Erythroblast (primary cell): ENCODE measurements at regions not wholly inside any gene's neighbourhood (a gene's known extent, or its start where the extent isn't known, plus 50 kb on each side); places are given as distances from the start of the nearest gene placed in this dataset.

Experiments used
- DNase-seq, 2 experiments: peaks; one replicate each; lab custom pipeline; 2025; lab: John Stamatoyannopoulos, UW
- GATA1 ChIP-seq: IDR thresholded peaks from 2 replicates; pipeline ENCODE4 v1.6.1; 2011; ENCODE audit warnings: low read depth, mild to moderate bottlenecking, control low read depth, low read length, moderate library complexity
- POLR2A ChIP-seq: IDR thresholded peaks from 2 replicates; pipeline ENCODE4 v1.6.1; 2011; ENCODE audit warnings: mild to moderate bottlenecking, low read length

- DNase-seq = no peak
- no peak for TF ChIP-seq POLR2A
- TF ChIP-seq GATA1 = no peak
These were observed 669.0 kb downstream of the ZNF674 start for GRCh38 chrX:45876206-45876605.

GRCh38 chrX:45873781-45874180 is 671.4 kb downstream of the ZNF674 start:
- DNase-seq = no peak
- TF ChIP-seq GATA1 (no peak), POLR2A (no peak)

GRCh38 chrX:45872480-45872879 is 671.8 kb upstream of the DIPK2B start:
- TF ChIP-seq POLR2A = no peak
- TF ChIP-seq GATA1 = no peak
- no peak for DNase-seq

- TF ChIP-seq GATA1 (no peak), POLR2A (no peak)
- DNase-seq = no peak
These were observed 667.7 kb upstream of the DIPK2B start for GRCh38 chrX:45868425-45868824.

DNA sequence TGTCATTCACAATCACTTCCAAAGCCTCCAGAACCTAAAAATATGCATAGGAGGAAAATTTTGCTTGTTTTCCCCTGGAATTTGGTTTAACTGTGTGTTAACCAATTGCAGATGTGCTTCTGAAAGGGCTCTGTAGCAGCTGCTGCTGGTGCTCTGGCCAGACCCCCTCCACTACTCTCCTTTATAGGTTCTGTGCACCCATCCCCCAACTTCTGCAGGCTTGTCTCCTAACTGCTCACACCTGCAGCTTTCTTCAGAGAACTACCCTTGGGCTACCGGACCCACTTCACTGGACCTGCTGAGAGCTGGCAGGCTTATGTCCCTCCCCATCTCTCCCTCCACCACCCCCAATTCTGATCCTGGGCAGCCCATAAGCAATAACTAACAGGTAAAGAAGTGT is 662.1 kb upstream of the DIPK2B start:
- no peak for DNase-seq
- TF ChIP-seq GATA1 (no peak), POLR2A (no peak)

DNA sequence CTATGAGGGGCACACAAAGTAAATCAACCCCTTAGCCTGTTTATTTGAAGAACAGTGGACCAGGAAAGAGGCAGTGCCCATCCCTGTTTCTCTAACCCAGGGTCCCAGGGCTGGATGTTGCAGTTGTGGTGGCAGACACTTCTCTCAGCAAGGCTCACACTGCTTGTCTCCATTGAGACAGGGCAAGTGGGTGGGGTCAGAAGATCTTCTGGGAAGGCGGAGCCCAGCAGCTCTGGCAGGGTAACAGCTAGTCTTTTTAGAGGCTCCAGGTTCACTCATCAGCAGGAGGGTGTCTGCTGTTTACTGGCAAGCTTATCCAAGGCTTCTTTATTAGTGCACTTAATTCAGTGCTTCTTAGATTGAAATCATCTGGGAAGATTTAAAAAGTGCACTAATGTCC is 659.8 kb upstream of the DIPK2B start:
- TF ChIP-seq GATA1 = no peak
- TF ChIP-seq POLR2A = no peak
- no peak for DNase-seq

- DNase-seq = no peak
- TF ChIP-seq POLR2A = no peak
- no peak for TF ChIP-seq GATA1
These were observed 658.7 kb upstream of the DIPK2B start for GRCh38 chrX:45859407-45859806.

- TF ChIP-seq GATA1 = no peak
- TF ChIP-seq POLR2A = no peak
- DNase-seq = no peak
These were observed 652.2 kb upstream of the DIPK2B start for GRCh38 chrX:45852884-45853283.

GRCh38 chrX:45851434-45851991 is 650.8 kb upstream of the DIPK2B start:
- TF ChIP-seq GATA1 (no peak), POLR2A (no peak)

GRCh38 chrX:45850775-45851433 is 650.2 kb upstream of the DIPK2B start:
- TF ChIP-seq GATA1 = no peak
- TF ChIP-seq POLR2A = no peak

More at GRCh38 chrX:45851434-45851991, 650.8 kb upstream of the DIPK2B start:
- peak in 1 of 2 experiments; percentile 2 for DNase-seq

DNA sequence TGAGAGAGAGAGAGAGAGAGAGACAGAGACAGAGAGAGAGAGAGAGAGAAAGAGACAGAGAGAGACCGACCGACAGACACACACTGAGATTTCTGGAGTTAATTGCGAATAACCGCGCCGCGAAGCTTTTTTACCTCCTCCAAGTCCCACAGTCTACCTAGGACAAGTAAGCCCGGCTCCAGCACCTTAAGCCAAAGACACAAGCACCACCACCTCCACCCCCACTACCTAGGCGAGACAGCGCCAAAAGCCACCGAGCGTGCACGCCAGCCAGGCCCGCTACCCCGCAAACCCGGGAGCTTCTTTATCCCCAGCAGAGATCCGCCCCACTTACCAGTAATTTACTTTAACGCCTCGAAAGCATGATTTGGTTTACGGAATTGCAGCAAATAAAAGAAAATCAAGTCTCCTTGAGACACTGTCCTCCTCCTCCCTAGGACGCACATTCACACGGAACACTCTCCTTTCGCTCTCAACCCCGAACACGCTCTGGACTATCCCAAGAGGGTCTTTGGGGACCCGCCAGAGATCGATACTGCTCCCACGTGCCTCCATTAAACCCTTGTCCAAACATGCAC is 649.6 kb upstream of the DIPK2B start:
- no peak for DNase-seq
- TF ChIP-seq GATA1 (no peak), POLR2A (no peak)

More at GRCh38 chrX:45850775-45851433, 650.2 kb upstream of the DIPK2B start:
- peak in 1 of 2 experiments; percentile 0 for DNase-seq

GRCh38 chrX:45849261-45849862 is 648.7 kb upstream of the DIPK2B start:
- DNase-seq = peak in 1 of 2 experiments; percentile 0
- no peak for TF ChIP-seq POLR2A
- no peak for TF ChIP-seq GATA1

GRCh38 chrX:45847961-45848360 is 647.3 kb upstream of the DIPK2B start:
- DNase-seq = no peak
- TF ChIP-seq POLR2A = no peak
- no peak for TF ChIP-seq GATA1

DNA sequence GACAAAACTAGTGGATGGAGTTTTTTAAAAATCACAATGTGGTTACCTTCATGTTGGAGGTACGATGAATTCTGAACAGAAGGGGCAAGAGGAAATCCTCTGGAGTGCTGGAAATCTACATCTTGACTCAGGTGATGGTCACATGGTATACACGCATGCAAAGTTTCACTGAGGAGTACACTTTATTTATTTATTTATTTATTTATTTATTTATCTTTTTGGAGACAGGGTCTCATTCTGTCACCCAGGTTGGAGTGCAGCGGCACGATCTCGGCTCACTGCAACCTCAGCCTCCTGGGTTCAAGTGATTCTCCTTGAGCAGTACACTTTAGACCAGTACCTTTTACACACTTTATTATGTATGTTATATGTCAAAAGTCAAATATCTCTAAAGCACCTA is 645.7 kb upstream of the DIPK2B start:
- DNase-seq = no peak
- no peak for TF ChIP-seq GATA1
- TF ChIP-seq POLR2A = no peak

DNA sequence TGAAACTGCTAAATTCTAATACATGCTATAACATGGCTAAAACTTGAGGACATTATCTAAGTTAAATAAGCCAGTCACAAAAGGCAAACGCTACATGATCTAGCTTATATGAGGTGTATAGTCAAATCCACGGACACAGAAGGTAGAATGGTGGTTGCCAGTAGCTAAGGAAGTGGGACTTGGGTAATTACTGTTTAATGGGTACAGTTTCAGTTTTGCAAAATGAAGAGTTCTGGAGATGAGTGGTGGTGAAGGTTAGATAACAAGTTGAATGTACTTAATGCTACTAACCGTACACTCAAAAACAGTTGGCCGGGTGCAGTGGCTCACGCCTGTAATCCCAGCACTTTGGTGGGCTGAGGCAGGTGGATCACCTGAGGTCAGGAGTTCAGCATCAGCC is 644.5 kb upstream of the DIPK2B start:
- no peak for DNase-seq
- TF ChIP-seq GATA1 (no peak), POLR2A (no peak)
